Embryonic facial prominence (tissue), 1 donor: ENCODE measurements at regions not wholly inside any gene's neighbourhood (a gene's known extent, or its start where the extent isn't known, plus 50 kb on each side); places are given as distances from the start of the nearest gene placed in this dataset.

Experiments used
- DNase-seq: peaks from one replicate; pipeline ENCODE4 v3.0.0-alpha.2; 2016; ENCODE audit errors: extremely low spot score

DNA sequence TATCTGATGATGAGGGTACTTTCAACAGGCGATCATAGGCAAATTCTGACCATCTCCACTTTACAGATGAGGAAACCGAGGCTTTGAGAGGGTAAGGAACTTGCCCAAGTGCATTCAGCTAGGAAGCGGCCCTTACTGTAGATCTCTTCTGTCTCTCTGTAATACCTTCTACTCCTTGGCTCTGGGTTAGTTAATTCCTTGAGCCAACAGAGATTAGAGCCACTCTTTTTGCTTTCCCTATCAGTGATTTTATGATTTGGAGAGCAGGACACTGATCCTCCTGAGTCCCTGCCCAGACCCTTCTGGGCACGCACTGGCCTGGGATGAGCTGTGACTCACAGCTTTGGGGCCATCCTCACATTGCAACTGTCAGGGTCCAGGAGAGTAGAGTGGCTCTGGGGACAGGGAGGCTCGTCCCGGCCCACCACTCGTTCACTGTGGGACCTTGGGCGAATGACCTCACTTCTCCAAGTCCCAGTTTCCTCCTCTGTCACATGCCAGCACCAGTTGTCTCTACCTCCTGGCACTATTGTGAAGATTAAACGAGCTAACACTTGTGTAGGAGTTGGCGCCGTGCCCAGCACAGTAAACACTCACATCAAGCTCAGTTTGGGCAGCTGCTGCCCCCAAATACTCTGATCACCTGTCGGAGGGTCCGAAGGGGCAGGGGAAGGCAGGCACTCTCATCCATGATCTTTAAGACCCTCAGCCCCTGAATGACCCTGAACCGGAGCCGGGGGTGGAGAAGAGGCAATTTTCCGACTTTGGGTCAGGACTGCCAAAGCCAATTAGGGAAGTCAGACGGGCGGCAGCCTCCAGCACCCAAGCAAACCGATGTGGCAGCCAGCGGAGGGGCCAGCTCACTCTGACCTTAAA, 235.0 kb downstream of the MIAT start:
- DNase-seq: no peak

DNA sequence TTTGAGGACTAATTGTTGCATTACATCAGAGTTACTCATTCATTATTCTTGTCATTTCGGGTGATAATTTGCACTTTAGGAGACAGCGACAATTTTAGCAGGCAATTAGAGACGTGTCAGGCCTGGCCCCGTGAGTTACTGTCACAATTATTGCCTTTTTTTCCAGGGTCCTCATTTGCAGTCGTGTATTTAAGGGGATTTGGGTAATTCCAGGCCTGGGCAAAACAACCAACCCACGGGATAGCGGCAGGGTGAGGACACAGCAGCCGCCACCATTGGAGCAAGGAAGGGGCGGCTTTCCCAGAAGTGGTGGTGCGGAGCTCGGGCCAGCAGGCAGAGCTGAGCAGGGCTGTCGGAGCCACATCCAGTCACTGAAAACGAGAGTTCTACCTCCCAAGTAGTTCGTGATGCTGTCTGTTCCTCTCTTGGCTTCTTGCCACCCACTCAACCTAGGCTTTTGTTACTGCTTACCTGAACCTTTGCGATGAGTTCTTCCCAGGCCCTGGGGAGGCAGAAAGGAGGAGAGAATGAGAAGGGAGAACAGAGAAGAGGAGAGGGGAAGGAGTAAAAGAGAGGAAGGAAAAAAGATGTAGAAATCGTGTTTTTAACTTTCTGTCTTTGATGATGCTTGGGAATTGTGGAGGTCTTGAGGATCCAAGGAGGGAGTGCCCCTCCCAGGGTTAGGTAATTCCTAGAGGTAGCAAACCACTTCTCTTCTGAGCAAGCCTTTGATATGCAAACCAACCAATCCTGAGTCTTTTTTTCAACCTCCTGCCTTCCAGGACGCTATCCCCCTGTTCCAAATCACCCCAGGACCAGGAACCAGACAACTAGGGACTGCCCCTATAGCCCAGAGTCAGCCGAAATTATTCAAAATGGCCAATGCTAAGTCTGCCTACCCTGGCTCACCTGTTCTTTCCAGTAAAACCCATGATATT, 236.1 kb downstream of the MIAT start:
- no peak for DNase-seq

DNA sequence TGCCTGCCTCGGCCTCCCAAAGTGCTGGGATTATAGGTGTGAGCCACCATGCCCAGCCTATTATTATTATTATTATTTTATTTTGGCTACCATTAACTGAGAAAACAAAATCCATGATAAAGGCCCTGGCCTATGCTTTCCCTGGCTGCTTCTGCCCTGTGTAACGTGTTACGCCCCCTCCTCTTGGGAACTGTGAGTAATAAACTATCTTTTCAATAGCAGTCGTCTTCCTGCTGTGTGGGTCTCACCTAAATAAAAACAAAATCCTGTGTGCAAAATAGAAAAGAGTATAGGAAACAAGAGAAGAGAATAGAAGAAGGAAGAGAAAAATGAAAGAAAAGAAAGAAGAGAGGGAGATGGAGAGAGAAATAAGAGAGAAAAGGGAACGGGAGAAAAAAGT, 237.0 kb downstream of the MIAT start:
- DNase-seq: no peak

DNA sequence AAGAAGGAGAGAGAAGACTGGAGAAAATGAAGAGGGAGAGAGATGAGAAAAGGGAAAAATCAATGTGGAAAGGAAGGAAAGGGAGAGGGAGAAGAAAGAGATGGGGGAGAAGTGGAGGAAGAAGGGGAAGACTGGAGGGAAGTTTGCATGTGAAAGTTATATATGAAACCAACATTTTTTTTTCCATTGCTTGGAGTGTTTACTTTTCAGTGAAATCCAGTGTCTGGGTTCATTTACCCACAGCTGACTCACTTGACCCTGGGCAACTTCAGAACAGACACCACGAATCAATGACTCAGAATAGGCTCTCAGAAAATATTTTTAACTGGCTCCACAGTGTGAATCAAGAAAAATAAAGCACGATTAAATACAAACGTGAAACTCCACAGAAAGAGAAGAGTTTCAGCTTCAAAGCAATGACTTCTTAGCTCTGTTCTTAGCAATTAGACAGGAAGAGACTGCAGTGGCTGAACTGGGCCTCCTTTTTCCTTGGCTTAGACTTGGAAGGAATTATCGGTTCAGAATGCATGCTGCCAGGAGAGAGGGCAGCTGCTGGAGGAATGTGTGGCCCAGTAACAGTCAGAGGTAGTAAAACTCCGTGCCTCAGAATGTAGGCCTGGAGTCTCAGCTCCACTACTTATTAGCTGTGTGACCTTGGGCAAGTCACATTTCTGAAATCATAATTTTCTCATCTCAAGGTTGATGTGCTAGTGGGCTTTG, 237.5 kb downstream of the MIAT start:
- DNase-seq: no peak

- no peak for DNase-seq
Observed at GRCh38 chr22:26897384-26897783, 240.0 kb downstream of the MIAT start.

DNA sequence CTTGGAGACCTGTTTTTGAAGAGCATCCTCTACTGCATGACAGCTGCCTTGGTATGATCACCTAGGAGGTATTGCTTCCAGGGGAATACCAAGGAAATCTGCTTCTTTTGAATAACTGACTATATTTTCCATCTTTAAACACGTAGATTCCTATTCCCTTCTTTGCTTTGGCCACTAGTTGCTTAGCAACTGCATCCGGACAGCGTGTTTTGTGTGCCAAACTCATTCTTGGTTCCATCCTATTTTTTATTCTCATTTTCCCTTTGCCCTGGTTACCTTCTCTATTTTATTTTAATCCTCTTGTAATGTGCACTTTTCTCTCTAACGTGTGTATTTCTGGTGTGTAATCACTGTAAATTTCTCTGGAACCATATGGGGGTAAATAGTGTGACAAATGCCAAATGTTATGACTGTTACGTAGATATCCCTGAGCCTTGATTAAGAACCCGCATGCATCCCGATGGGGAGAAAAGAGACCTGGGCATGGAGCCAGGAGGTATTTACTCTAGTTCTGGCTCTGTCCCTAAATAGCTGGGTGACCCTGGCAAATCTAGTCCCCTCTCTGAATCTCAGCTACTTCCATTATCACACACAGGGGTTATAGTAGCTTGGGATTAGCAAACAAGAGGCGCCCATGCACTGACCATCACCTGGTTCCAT, 241.7 kb downstream of the MIAT start:
- no peak for DNase-seq

DNA sequence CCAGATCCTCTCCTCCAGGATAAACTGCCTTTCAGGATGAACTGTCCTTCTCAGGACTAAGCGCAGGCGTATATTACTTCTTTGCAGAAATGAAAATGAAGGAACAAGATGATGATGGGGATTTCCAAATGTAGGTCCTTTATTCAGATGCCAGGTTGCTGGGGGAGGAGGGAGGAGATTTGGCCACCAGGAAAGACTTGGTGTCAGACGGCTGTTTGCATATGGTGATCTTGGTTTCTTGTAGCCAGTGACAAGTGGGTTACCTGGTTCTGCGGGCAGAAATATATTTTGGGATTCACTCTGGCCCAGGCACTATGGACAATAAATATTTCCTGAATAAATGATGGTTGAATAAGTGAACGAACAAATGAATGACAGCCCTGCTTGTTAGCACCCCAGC, 243.4 kb downstream of the MIAT start:
- DNase-seq: no peak

DNA sequence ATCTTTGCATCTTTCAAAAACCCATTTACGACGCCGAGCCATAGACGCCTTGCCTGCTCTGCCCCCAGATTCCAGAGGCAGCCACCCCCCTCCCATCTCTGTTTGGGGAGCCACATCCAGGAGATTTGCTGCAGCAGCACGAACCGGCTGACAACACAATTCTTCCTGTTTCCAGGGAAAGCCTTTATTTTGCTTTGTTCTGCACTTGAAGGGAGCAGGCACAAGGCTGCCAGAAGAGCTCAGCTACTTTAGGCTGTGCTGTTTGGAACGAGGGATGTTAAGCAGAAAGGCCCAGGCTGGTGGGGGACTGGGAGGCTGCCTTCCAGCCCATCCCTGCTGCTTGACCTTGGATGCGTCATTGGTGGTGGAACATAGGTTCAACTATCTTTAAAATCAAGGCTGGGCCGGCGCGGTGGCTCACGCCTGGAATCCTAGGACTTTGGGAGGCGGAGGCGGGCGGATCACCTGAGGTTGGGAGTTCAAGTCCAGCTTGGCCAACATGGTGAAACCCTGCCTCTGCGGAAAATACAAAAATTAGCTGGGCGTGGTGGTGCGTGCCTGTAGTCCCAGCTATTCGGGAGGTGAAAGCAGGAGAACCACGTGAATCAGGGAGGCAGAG, 243.9 kb downstream of the MIAT start:
- no peak for DNase-seq

DNA sequence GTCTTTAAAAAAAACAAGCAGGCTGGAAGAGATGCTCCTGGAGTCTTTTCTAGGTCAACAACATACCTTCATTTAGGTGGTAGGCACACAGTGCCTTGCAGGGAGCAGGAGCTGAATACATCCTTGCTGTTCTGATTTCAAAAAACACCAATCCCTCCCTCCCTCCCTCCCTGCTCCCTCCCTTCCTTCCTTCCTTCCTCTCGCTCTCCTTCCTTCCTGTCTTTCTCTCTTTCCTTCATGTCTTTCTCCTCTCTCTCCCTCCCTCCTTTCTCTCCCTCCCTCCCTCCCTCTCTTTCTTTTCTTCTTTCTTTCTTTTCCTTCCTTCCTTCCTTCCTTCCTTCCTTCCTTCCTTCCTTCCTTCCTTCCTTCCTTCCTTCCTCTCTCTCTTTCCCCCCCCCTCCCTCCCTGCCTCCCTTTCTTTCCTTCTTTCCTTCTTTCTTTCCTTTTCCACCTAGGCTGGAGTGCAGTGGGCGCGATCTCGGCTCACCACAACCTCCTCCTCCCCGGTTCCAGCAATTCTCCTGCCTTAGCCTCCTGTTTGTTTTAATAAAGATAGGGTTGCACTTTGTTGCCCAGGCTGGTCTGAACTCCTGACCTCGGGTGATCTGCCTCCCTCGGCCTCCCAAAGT, 245.1 kb downstream of the MIAT start:
- DNase-seq: no peak

- DNase-seq: no peak
Observed at GRCh38 chr22:26903030-26903856, 245.9 kb downstream of the MIAT start.

- DNase-seq: no peak
Observed at GRCh38 chr22:26904483-26904882, 247.1 kb downstream of the MIAT start.

- no peak for DNase-seq
Observed at GRCh38 chr22:26905076-26905475, 247.7 kb downstream of the MIAT start.

- DNase-seq: no peak
Observed at GRCh38 chr22:26905640-26906039, 248.3 kb downstream of the MIAT start.

- no peak for DNase-seq
Observed at GRCh38 chr22:26906464-26906863, 249.1 kb downstream of the MIAT start.

- DNase-seq: no peak
Observed at GRCh38 chr22:26907366-26907765, 250.0 kb downstream of the MIAT start.

- no peak for DNase-seq
Observed at GRCh38 chr22:26910845-26911244, 253.5 kb downstream of the MIAT start.

GRCh38 chr22:26912655-26913345, 255.4 kb downstream of the MIAT start:
- no peak for DNase-seq

- DNase-seq: no peak
Observed at GRCh38 chr22:26914519-26915185, 257.3 kb downstream of the MIAT start.

DNA sequence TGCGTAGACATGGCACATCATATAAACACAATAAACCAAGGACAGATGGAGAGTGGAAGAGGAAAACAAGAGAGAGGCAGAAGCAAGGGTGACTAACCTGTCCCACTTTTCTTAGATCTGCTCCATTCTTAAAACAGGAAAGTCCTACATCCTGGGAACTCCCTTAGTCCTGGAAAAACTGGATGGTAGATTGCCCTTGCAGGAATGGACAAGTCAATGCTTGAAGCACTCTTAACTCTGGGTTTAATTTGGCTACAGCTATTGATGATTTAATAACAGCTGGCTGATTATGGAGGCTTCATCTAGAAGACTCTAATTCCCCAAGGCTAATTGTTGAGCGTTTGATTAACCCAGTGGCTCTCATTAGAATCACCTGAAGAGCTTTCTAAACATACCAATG, 258.8 kb downstream of the MIAT start:
- DNase-seq: no peak
